H1 (cell line): ENCODE measurements at regions not wholly inside any gene's neighbourhood (a gene's known extent, or its start where the extent isn't known, plus 50 kb on each side); places are given as distances from the start of the nearest gene placed in this dataset.

Source experiments
- CTCF ChIA-PET: fragments of 300-600 bp; sonication (Branson Sonifier 250); formaldehyde crosslinking; loops from one replicate; lab custom pipeline; 2021; ENCODE audit not compliant: partially characterized antibody; lab: Charles Lee
- POLR2A ChIA-PET: fragments of 300-600 bp; sonication (Branson Sonifier 250); formaldehyde crosslinking; loops from one replicate; lab custom pipeline; 2021; ENCODE audit warnings: inconsistent platforms; ENCODE audit not compliant: partially characterized antibody; lab: Charles Lee
- DNase-seq, 2 experiments: peaks; one replicate each; pipeline versions ENCODE4 v3.0.0 to v3.0.0-alpha.2; 2010 to 2022; ENCODE audit warnings: low spot score in 2 of 2, low read depth in 1 of 2, mixed read lengths in 1 of 2
- FAIRE-seq: peaks from 2 replicates; lab custom pipeline; 2011; peaks lifted over from hg19 to GRCh38; lab: Jason Lieb, UNC
- H2AFZ ChIP-seq: 2 replicates; pipeline ENCODE4 v1.8.1; 2012; ENCODE audit warnings: low read length, inconsistent platforms
- H2AK5ac ChIP-seq: 2 replicates; pipeline ENCODE4 v1.6.1; 2013; ENCODE audit warnings: low read depth, low read length
- H2BK120ac ChIP-seq: replicated peaks from 2 replicates; pipeline ENCODE3; 2013; ENCODE audit warnings: low read depth, low read length, inconsistent platforms
- H2BK12ac ChIP-seq: 2 replicates; pipeline ENCODE4 v1.6.1; 2013; ENCODE audit warnings: low read depth, low read length
- H2BK15ac ChIP-seq: 2 replicates; pipeline ENCODE4 v1.6.1; 2013; ENCODE audit warnings: low read length
- H2BK20ac ChIP-seq: 2 replicates; pipeline ENCODE4 v1.6.1; 2013; ENCODE audit warnings: low read length
- H2BK5ac ChIP-seq: 2 replicates; pipeline ENCODE4 v1.6.1; 2013; ENCODE audit warnings: low read depth, low read length
- H3K14ac ChIP-seq: 2 replicates; pipeline ENCODE4 v1.6.1; 2013; ENCODE audit warnings: inconsistent platforms; ENCODE audit not compliant: insufficient read length
- H3K18ac ChIP-seq: 2 replicates; pipeline ENCODE4 v1.6.1; 2013; ENCODE audit warnings: low read length; ENCODE audit errors: extremely low read depth
- H3K23ac ChIP-seq: 2 replicates; pipeline ENCODE4 v1.6.1; 2013; ENCODE audit warnings: inconsistent platforms; ENCODE audit not compliant: insufficient read length
- H3K23me2 ChIP-seq: 2 replicates; pipeline ENCODE4 v1.6.1; 2013; ENCODE audit warnings: low read depth, low read length
- H3K27ac ChIP-seq: 2 replicates; pipeline ENCODE4 v1.6.1; 2011; ENCODE audit warnings: low read depth, low read length, inconsistent platforms
- H3K27me3 ChIP-seq, 4 experiments: replicated peaks in 1 of 4; 1 replicate in 1 of 4; 2 replicates in 3 of 4; pipeline versions ENCODE4 v1.6.1 to v1.8.1; 2011 to 2013; ENCODE audit warnings: low read length in 3 of 4, mild to moderate bottlenecking in 3 of 4, inconsistent platforms in 2 of 4, mixed read lengths in 2 of 4, moderate library complexity in 1 of 4; ENCODE audit not compliant: control insufficient read depth in 3 of 4, insufficient read depth in 3 of 4; ENCODE audit errors: extremely low read depth in 1 of 4
- H3K36me3 ChIP-seq, 4 experiments: 2 replicates each; pipeline versions ENCODE4 v1.6.1 to v1.8.1; 2011 to 2013; ENCODE audit warnings: mild to moderate bottlenecking in 4 of 4, low read length in 3 of 4, moderate library complexity in 2 of 4, control low read depth in 1 of 4, inconsistent platforms in 1 of 4; ENCODE audit not compliant: insufficient read depth in 4 of 4, control insufficient read depth in 2 of 4
- H3K4ac ChIP-seq: replicated peaks from 2 replicates; pipeline ENCODE3; 2013; ENCODE audit warnings: low read length, low read depth, mixed read lengths, inconsistent platforms; ENCODE audit not compliant: insufficient read length
- H3K4me1 ChIP-seq, 4 experiments: replicated peaks in 1 of 4; 1 replicate in 1 of 4; 2 replicates in 3 of 4; pipeline versions ENCODE4 v1.6.1 to v1.8.1; 2011 to 2013; ENCODE audit warnings: low read length in 3 of 4, inconsistent platforms in 2 of 4, mixed read lengths in 1 of 4; ENCODE audit not compliant: insufficient read depth in 4 of 4, control insufficient read depth in 3 of 4
- H3K4me2 ChIP-seq, 2 experiments: 2 replicates each; pipeline versions ENCODE4 v1.6.1 to v1.8.1; 2011 to 2013; ENCODE audit warnings: low read depth in 2 of 2, low read length in 2 of 2, control low read depth in 1 of 2, inconsistent platforms in 1 of 2, mild to moderate bottlenecking in 1 of 2; ENCODE audit not compliant: insufficient read depth in 1 of 2
- H3K4me3 ChIP-seq, 4 experiments: fragments of 200-600, 300-600 bp in 1 of 4; sonication (generic), shearing (Covaris generic), sonication (Bioruptor Twin) in 1 of 4; 2 replicates each; pipeline versions ENCODE4 v1.5.1 to v1.8.1; 2011 to 2016; ENCODE audit warnings: low read length in 4 of 4, low read depth in 3 of 4, control low read depth in 2 of 4, inconsistent platforms in 2 of 4, mild to moderate bottlenecking in 2 of 4, mixed read lengths in 1 of 4, moderate library complexity in 1 of 4; ENCODE audit not compliant: insufficient read depth in 2 of 4; ENCODE audit errors: extremely low read depth in 1 of 4
- H3K56ac ChIP-seq: replicated peaks from 2 replicates; pipeline ENCODE3; 2013; ENCODE audit warnings: low read depth, mild to moderate bottlenecking, mixed read lengths, low read length, inconsistent platforms; ENCODE audit not compliant: insufficient read length
- H3K79me1 ChIP-seq: 2 replicates; pipeline ENCODE4 v1.6.1; 2013; ENCODE audit warnings: low read depth, low read length, control low read depth
- H3K79me2 ChIP-seq, 2 experiments: 2 replicates each; pipeline versions ENCODE4 v1.6.1 to v1.8.1; 2012 to 2013; ENCODE audit warnings: low read length in 2 of 2, mild to moderate bottlenecking in 2 of 2, inconsistent platforms in 1 of 2; ENCODE audit not compliant: insufficient read depth in 2 of 2, control insufficient read depth in 1 of 2
- H3K9ac ChIP-seq, 4 experiments: replicated peaks in 1 of 4; 1 replicate in 1 of 4; 2 replicates in 3 of 4; pipeline versions ENCODE4 v1.6.1 to v1.8.1; 2011 to 2013; ENCODE audit warnings: low read depth in 3 of 4, low read length in 3 of 4, control low read depth in 2 of 4, mild to moderate bottlenecking in 2 of 4, moderate library complexity in 2 of 4, inconsistent platforms in 1 of 4; ENCODE audit errors: extremely low read depth in 1 of 4
- H3K9me3 ChIP-seq, 2 experiments: 2 replicates each; pipeline versions ENCODE4 v1.6.1 to v1.8.1; 2012 to 2013; ENCODE audit warnings: mild to moderate bottlenecking in 2 of 2, moderate library complexity in 2 of 2, control low read depth in 1 of 2, inconsistent platforms in 1 of 2, low read depth in 1 of 2, low read length in 1 of 2, mixed read lengths in 1 of 2; ENCODE audit not compliant: insufficient read depth in 2 of 2
- H4K20me1 ChIP-seq, 2 experiments: replicated peaks in 1 of 2; 2 replicates each; pipeline versions ENCODE3 to v1.8.1; 2011 to 2013; ENCODE audit warnings: inconsistent platforms in 2 of 2, low read length in 2 of 2, mild to moderate bottlenecking in 1 of 2; ENCODE audit not compliant: insufficient read depth in 2 of 2, control insufficient read depth in 1 of 2
- H4K5ac ChIP-seq: 2 replicates; pipeline ENCODE4 v1.6.1; 2013; ENCODE audit warnings: low read length, low read depth, mixed read lengths, inconsistent platforms; ENCODE audit not compliant: insufficient read length
- H4K8ac ChIP-seq: 2 replicates; pipeline ENCODE4 v1.8.0; 2013; ENCODE audit warnings: mild to moderate bottlenecking, moderate library complexity, low read length, inconsistent platforms; ENCODE audit not compliant: insufficient read depth; ENCODE audit errors: extremely low read depth
- H4K91ac ChIP-seq: replicated peaks from 2 replicates; pipeline ENCODE3; 2013; ENCODE audit warnings: low read length, mixed read lengths, inconsistent platforms; ENCODE audit not compliant: insufficient read length
- BACH1 ChIP-seq: IDR thresholded peaks from 2 replicates; pipeline ENCODE4 v1.6.1; 2012; ENCODE audit warnings: low read length, improper control_type of control experiment
- CBX8 ChIP-seq: fragments of 300-800, 300-1000 bp; sonication (generic); IDR thresholded peaks from 2 replicates; pipeline ENCODE4 v1.7.1; 2016; ENCODE audit warnings: low read depth, low read length, borderline replicate concordance
- E2F6 ChIP-seq: IDR thresholded peaks from 2 replicates; pipeline ENCODE4 v1.6.1; 2012; ENCODE audit warnings: inconsistent platforms
- FOSL1 ChIP-seq: IDR thresholded peaks from 2 replicates; pipeline ENCODE4 v1.6.1; 2011; ENCODE audit warnings: mild to moderate bottlenecking, low read depth, low read length, moderate library complexity; ENCODE audit not compliant: insufficient read depth
- POLR2A ChIP-seq, 2 experiments: IDR thresholded peaks; 1 replicate in 1 of 2; 2 replicates in 1 of 2; pipeline ENCODE4 v1.6.1; 2011; ENCODE audit warnings: low read depth in 2 of 2, low read length in 2 of 2, mild to moderate bottlenecking in 2 of 2; ENCODE audit errors: control extremely low read depth in 1 of 2
- RNF2 ChIP-seq: fragments of 200-900, 300-1000 bp; sonication (generic); IDR thresholded peaks from 2 replicates; pipeline ENCODE4 v1.7.1; 2016; ENCODE audit warnings: borderline replicate concordance, low read depth, mild to moderate bottlenecking, antibody characterized with exemption, low read length; ENCODE audit not compliant: poor library complexity, severe bottlenecking; ENCODE audit errors: missing control alignments
- TAF7 ChIP-seq: optimal IDR thresholded peaks from 2 replicates; pipeline ENCODE3; 2011; ENCODE audit warnings: low read depth, mild to moderate bottlenecking, inconsistent platforms, low read length, moderate library complexity, borderline replicate concordance
- WGBS, 2 experiments: shearing (Covaris generic) in 1 of 2; methylation state at CpG; one replicate each; pipeline versions ENCODE4 v1.1.6 to v1.1.7; 2013 to 2015; ENCODE audit warnings: low lambda C conversion rate in 2 of 2, mixed read lengths in 2 of 2, inconsistent platforms in 1 of 2, low coverage in 1 of 2, missing lambda C conversion rate in 1 of 2; ENCODE audit not compliant: insufficient replicate concordance in 2 of 2, insufficient coverage in 1 of 2, insufficient read length in 1 of 2; ENCODE audit errors: extremely low coverage in 1 of 2, missing lambda C conversion rate in 1 of 2; 5-methylcytosine and 5-hydroxymethylcytosine counted together

GRCh38 chr16:18059577-18059976 is 277.0 kb downstream of the NPIPA8 start:
- Histone ChIP-seq H3K27ac (no peak overlapping the region), H3K14ac (no peak overlapping the region), H3K27me3 (no peaks in the 10 kb centered on the region), H4K5ac (no peak overlapping the region), H3K18ac (no peak overlapping the region), H3K9ac (no peak overlapping the region), H3K79me1 (no peaks in the 10 kb centered on the region), H2AFZ (no peak overlapping the region), H4K20me1 (no peaks in the 10 kb centered on the region), H2BK120ac (no peak overlapping the region), H4K8ac (no peak overlapping the region), H2BK20ac (no peak overlapping the region), H2BK15ac (no peak overlapping the region), H3K36me3 (no peaks in the 10 kb centered on the region), H2BK5ac (no peak overlapping the region), H4K91ac (no peak overlapping the region), H2BK12ac (no peak overlapping the region), H3K4ac (no peak overlapping the region), H3K4me1 (peaks cover 0 to 4% (median 0%) of the 10 kb centered on the region in 4 experiments; a peak in 1 of 7 replicates), H3K79me2 (no peaks in the 10 kb centered on the region), H3K56ac (peak overlapping the region; percentile 87), H3K23me2 (peaks cover 8% of the 10 kb centered on the region; the same call in 1 of the 2 replicates), H3K9me3 (no peaks in the 10 kb centered on the region), H2AK5ac (no peak overlapping the region), H3K23ac (no peak overlapping the region), H3K4me2 (no peak overlapping the region), H3K4me3 (no peak overlapping the region)
- 83% methylated on average over 6 of the region's 6 CpGs; no CpG with 5 or more reads in 1 of the 2 experiments for WGBS, 2 experiments
- POLR2A ChIA-PET = no interaction called here
- no peak for DNase-seq
- no peak for FAIRE-seq
- CTCF ChIA-PET = interaction anchor here (0.7 kb wide), 1 partner anchor 1373 kb away, joined by 3 read pairs; no protein-coding TSS in a partner anchor
- TF ChIP-seq POLR2A (IDR thresholded peaks at IDR 0.05; ENCODE audit: control extremely low read depth in 1 of 2, low read depth in 2 of 2, low read length in 2 of 2) = no peak
- no peak for TF ChIP-seq BACH1
- TF ChIP-seq E2F6 = no peak
- no peak for TF ChIP-seq TAF7
- no peak for TF ChIP-seq FOSL1
- TF ChIP-seq RNF2 = no peak
- no peak for TF ChIP-seq CBX8
